Esophagus squamous epithelium (tissue), 4 donors: ENCODE measurements at regions not wholly inside any gene's neighbourhood (a gene's known extent, or its start where the extent isn't known, plus 50 kb on each side); places are given as distances from the start of the nearest gene placed in this dataset.

Experiments
- POLR2A ChIP-seq, 4 donors: fragments of 450-650 bp; IDR thresholded peaks; one replicate each; pipeline ENCODE4 v1.6.1; 2017; ENCODE audit warnings: antibody characterized with exemption in 4 of 4, mild to moderate bottlenecking in 4 of 4, moderate library complexity in 3 of 4
- TF ChIP-seq, protein P1 (sequence below), 6 experiments: fragments of 450-650 bp in 4 of 6; fragments of 200-600 bp in 2 of 6; sonication (generic) in 2 of 6; IDR thresholded peaks; one replicate each; pipeline ENCODE4 v1.5.1; 2016 to 2019; ENCODE audit warnings: antibody characterized with exemption in 6 of 6, mild to moderate bottlenecking in 4 of 6, moderate library complexity in 4 of 6

DNA sequence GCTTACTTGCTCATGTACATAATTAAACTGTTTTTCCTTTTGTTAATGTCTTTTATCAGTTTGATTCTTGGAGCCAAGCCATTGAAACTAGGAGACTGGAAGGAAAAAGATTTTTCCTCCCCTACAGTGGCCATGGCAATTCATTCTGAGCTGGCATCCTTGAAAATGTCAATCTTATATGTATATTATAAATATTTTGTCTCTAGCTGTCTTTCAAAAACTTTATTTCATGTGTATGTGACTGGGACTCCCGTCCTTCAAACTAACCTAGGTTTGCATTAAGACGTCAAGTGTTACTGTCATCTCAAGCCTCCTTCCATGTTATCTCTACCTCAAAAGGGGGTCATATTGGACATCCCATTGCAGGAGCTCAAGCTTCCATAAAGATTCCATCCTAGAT is 280.4 kb downstream of the HRH4 start:
- TF ChIP-seq, protein P1, sequence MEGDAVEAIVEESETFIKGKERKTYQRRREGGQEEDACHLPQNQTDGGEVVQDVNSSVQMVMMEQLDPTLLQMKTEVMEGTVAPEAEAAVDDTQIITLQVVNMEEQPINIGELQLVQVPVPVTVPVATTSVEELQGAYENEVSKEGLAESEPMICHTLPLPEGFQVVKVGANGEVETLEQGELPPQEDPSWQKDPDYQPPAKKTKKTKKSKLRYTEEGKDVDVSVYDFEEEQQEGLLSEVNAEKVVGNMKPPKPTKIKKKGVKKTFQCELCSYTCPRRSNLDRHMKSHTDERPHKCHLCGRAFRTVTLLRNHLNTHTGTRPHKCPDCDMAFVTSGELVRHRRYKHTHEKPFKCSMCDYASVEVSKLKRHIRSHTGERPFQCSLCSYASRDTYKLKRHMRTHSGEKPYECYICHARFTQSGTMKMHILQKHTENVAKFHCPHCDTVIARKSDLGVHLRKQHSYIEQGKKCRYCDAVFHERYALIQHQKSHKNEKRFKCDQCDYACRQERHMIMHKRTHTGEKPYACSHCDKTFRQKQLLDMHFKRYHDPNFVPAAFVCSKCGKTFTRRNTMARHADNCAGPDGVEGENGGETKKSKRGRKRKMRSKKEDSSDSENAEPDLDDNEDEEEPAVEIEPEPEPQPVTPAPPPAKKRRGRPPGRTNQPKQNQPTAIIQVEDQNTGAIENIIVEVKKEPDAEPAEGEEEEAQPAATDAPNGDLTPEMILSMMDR (IDR thresholded peaks at IDR 0.05) = no peak
- TF ChIP-seq POLR2A (IDR thresholded peaks at IDR 0.05) = no peak
